Limb (tissue), 2 donors: ENCODE measurements at regions not wholly inside any gene's neighbourhood (a gene's known extent, or its start where the extent isn't known, plus 50 kb on each side); places are given as distances from the start of the nearest gene placed in this dataset.

Experiments
- DNase-seq, 2 donors: peaks; one replicate each; pipeline ENCODE4 v3.0.0-alpha.2; 2016; ENCODE audit errors: extremely low spot score in 2 of 2

GRCh38 chr17:27391427-27391826, 64.8 kb upstream of the KSR1 start:
- DNase-seq, result no peak

GRCh38 chr17:27396045-27396444, 60.2 kb upstream of the KSR1 start:
- no peak for DNase-seq

GRCh38 chr17:27396941-27397340, 59.3 kb upstream of the KSR1 start:
- no peak for DNase-seq

- DNase-seq, result no peak
These were observed 57.6 kb upstream of the KSR1 start for GRCh38 chr17:27398691-27399090.

- DNase-seq, result no peak
These were observed 55.3 kb upstream of the KSR1 start for GRCh38 chr17:27400991-27401390.

GRCh38 chr17:27402943-27403342, 53.3 kb upstream of the KSR1 start:
- DNase-seq, result no peak

GRCh38 chr17:27403480-27404005, 52.7 kb upstream of the KSR1 start:
- DNase-seq, result no peak

- no peak for DNase-seq
These were observed 51.6 kb upstream of the KSR1 start for GRCh38 chr17:27404676-27405075.
